HG02642 (cell line): ENCODE measurements at regions not wholly inside any gene's neighbourhood (a gene's known extent, or its start where the extent isn't known, plus 50 kb on each side); places are given as distances from the start of the nearest gene placed in this dataset.

ENCODE experiments used
- ATAC-seq: cut with Tn5 transposase; IDR thresholded peaks from one replicate; pipeline ENCODE4 v1.9.1; 2021; ENCODE audit warnings: mild to moderate bottlenecking; ENCODE audit not compliant: unreplicated experiment, poor library complexity

- ATAC-seq, result no peak
Observed at GRCh38 chr14:51394804-51395203, 154.8 kb downstream of the TMX1 start.

- ATAC-seq, result no peak
Observed at GRCh38 chr14:51395361-51395849, 155.4 kb downstream of the TMX1 start.

DNA sequence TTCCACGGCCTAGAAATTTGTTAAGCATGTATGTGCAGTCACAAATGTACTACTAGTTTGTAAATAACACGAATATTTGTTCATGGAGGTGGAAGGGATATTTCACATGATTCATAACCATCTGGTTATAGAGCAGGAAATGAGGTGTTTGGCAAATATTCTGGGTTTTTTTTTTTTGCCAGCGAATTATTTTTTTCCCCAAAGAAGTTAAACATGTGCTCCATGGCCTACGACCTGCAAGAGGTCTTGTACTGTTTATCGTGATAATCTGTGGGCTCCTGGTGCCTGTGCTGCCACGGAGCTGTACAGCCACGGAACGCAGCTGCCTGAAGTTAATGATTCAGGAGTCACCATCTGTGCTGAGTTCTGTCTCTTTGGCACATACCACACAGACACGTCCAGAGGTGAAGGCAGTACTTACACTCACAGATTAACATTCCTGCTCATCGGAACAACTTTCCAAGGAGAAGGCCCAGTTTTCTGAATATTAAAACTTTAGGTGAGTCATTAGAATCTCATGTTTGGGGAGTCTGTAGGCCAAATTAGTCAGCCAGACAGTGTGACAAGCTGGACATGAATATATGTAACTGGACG lies 156.3 kb downstream of the TMX1 start:
- ATAC-seq, result no peak

DNA sequence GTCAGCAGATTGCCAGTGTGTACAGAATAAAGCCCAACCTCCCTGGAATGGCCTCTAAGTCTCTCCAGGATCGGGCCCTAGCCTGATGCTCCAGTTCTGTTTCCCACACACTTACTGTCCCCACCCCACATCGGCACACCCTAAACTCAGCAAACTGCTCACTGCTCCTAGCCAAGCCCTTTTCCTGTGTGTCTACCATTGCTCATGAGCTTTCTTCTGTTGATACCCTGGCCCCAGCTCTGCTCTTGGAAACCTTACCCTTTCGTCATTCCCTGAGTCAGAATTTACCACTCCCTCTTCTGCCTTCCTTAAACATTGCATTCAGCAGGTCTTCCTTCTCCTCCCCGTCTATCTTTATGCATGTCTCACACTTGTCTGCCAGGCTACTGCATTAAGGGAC lies 158.9 kb downstream of the TMX1 start:
- ATAC-seq, result no peak

- ATAC-seq, result no peak
Observed at GRCh38 chr14:51400139-51400538, 160.1 kb downstream of the TMX1 start.

GRCh38 chr14:51401272-51401671 lies 161.2 kb downstream of the TMX1 start:
- ATAC-seq, result no peak

DNA sequence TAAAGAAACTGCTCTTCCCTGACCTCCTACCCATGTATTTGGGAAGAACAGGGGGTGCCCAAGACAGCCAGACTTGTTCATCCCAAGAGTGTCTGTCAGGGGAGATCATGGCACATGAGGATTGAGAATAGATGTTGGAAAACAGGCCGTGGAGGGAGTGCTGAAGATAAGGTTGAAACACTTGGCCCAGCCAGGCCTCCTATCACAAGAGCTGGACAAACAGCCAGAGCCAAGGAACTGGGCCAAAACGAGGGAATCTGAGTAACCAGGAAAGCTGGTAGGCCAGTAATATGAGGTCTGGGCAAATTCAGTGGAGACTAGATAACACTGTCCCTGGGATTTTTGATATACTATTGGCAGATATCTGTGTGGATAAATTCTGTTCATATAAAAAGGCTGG lies 161.7 kb downstream of the TMX1 start:
- ATAC-seq, result no peak

GRCh38 chr14:51410897-51411296 lies 170.8 kb downstream of the TMX1 start:
- ATAC-seq, result no peak

DNA sequence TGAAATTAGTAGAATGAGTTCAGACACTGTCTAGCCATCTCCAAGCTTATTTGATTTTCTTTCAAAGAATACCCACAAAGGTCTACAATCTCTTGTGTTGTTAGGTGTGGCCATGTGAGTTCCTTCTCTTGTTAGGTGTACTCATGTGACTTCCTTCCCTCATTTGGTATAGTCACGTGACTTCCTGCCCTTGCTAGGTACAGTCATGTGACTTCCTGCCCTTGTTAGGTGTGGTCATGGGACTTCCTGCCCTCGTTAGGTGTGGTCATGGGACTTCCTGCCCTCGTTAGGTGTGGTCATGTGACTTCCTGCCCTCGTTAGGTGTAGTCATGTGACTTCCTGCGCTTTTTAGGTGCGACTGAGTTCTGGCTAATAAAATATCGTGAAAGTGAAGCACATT lies 179.6 kb downstream of the TMX1 start:
- ATAC-seq, result no peak

GRCh38 chr14:51422704-51423103 lies 182.7 kb downstream of the TMX1 start:
- no peak for ATAC-seq

- ATAC-seq, result no peak
Observed at GRCh38 chr14:51424041-51424440, 184.0 kb downstream of the TMX1 start.

GRCh38 chr14:51424561-51425251 lies 184.7 kb downstream of the TMX1 start:
- ATAC-seq, result no peak

DNA sequence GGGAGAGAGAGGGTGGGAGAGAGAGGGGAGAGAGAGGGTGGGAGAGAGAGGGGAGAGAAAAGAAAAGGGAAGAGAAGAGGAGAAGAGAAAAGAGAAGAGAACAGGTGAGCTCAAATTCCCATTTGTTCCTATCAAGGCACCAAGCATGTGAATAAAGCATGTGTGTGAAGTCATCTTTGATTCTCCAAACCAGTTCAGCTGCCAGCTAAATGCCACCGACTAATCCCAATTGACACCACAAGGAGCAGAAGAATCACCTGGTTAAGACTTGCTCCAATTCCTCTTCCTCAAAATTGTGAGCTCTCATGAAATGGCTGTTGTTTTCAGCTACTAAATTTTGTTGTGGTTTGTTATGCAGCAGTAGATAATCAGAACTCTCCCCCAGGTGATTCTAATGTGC lies 188.9 kb downstream of the TMX1 start:
- no peak for ATAC-seq

- no peak for ATAC-seq
Observed at GRCh38 chr14:51430079-51430478, 190.0 kb downstream of the TMX1 start.

DNA sequence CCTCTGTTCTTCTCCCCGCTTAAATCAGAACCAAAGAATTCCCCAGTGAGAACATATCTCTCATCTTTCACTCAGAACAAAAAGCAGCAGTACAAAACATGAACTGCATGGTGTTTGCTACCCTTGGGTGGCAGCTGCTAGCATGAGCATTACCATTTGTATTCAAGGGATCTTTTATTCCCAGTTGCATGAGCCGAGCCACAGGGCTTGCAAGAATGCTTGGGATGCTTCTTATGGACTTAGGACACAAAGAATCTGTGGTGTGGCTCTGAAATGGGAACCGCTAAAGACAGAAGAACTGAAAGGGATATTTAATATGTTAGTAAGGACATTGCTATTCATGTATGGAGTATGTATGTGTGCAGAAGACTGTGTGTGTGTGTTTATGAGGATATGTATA lies 190.6 kb downstream of the TMX1 start:
- ATAC-seq, result no peak

DNA sequence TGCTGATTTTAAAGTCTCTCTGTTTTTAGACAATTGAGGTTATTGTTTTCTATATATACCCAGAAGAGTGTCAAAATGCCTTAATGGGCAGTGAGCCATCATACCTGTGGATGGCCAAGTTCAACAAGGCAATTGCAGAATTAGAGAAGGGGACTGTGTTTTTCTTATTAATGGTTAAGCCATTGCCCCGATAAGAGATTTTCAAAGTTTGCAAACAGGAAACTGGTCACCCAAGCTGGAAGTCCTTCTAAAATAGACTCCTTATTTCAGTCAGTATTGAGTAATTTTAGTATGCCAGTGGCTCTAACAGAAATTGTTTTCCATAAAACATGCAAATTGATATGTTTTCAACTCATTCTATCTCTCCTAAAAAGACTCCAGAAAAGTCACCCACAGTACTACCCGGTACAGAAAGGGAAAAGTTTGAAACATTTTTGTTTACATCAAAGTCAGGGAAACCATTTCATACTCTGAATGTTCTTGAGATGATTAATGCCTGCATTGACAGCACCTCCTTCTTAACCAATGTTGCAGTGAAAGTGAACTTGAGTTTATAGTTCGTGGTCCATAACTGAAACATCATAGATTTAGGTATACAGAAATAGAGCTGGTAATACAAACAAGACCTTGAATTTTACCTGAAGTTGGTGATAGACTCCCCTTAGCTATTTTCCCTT lies 191.1 kb downstream of the TMX1 start:
- peak; percentile 63 for ATAC-seq

DNA sequence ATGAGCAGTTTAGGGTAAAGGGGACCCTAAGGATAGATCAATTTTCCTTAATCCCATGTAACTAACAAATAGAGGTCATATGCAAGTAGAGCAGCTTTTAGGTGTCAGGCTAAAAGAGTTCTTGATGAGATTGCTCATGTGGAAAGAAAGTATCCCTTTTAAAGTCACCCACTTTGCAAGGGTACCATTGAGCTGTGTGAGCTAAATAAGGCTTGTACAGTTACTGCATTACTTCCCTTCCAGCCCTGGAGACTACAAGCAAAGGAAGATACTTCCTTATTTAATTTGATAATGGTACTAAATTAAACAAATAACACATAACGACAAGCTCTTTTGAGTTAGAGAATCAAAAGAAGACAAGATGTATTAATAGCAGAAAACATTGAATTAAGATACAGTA lies 191.7 kb downstream of the TMX1 start:
- ATAC-seq, result no peak

GRCh38 chr14:51432302-51432948 lies 192.4 kb downstream of the TMX1 start:
- no peak for ATAC-seq

GRCh38 chr14:51436630-51437029 lies 196.6 kb downstream of the TMX1 start:
- no peak for ATAC-seq

- no peak for ATAC-seq
Observed at GRCh38 chr14:51439896-51440295, 199.8 kb downstream of the TMX1 start.

DNA sequence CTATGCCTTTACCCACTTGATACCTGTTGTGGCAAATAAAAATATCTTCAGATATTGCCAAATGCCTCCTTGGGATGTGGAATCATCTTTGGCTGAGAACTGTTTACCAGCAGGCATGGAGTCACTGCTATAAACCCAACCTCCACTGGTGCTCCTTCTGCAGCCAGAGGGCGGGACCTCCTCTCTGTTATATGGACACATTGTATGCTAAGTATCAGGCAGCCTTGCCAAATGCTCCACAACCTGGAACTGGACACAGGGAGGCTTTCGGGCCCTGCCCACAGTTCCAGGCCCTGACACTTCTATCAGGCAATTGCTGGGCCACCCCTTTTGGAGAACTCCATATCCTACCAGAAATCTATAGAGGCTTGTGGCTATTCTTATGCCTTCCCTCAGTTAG lies 201.0 kb downstream of the TMX1 start:
- ATAC-seq, result no peak
